PC-3 (cell line): ENCODE measurements at regions not wholly inside any gene's neighbourhood (a gene's known extent, or its start where the extent isn't known, plus 50 kb on each side); places are given as distances from the start of the nearest gene placed in this dataset.

Source experiments
- ATAC-seq: fragments of 200-7000 bp; cut with Tn5 transposase; 2 replicates; pipeline ENCODE4 v1.9.1; 2020; ENCODE audit warnings: mild to moderate bottlenecking, moderate library complexity
- BruUV-seq: library from RNA; stranded (reverse); fragments of 400-500 nt; replicated peaks from 2 replicates; lab custom pipeline; 2021; lab: Mats Ljungman, UMichigan
- CTCF ChIA-PET: fragments of 300-600 bp; sonication (Branson Sonifier 250); formaldehyde crosslinking; loops from one replicate; lab custom pipeline; 2022; ENCODE audit warnings: antibody characterized with exemption; lab: Charles Lee
- POLR2A ChIA-PET: fragments of 300-600 bp; sonication (Branson Sonifier 250); formaldehyde crosslinking; loops from one replicate; lab custom pipeline; 2022; ENCODE audit warnings: antibody characterized with exemption; ENCODE audit not compliant: unreplicated experiment; lab: Charles Lee
- DNase-seq: peaks from one replicate; pipeline ENCODE4 v3.0.0-alpha.2; 2015
- H2AFZ ChIP-seq: fragments of 300-600 bp; sonication (generic); 2 replicates; pipeline ENCODE4 v1.6.0; 2016; ENCODE audit warnings: antibody characterized with exemption, low read length
- H3F3A ChIP-seq: fragments of 300-600 bp; sonication (generic); one replicate; pipeline ENCODE4 v1.6.0; 2017; ENCODE audit warnings: antibody characterized with exemption, low read length, control low read depth, mild to moderate bottlenecking; ENCODE audit not compliant: unreplicated experiment
- H3K27ac ChIP-seq: fragments of 300-600 bp; sonication (generic); 2 replicates; pipeline ENCODE4 v1.5.1; 2016; ENCODE audit warnings: mild to moderate bottlenecking, low read length
- H3K27me3 ChIP-seq: fragments of 300-600 bp; sonication (generic); 2 replicates; pipeline ENCODE4 v1.6.1; 2016; ENCODE audit warnings: low read length, mixed read lengths
- H3K36me3 ChIP-seq: fragments of 300-600 bp; sonication (generic); 2 replicates; pipeline ENCODE4 v1.6.1; 2016; ENCODE audit warnings: low read depth, mixed run types, low read length, mixed read lengths
- H3K4me1 ChIP-seq: fragments of 300-600 bp; sonication (generic); 2 replicates; pipeline ENCODE4 v1.5.1; 2016; ENCODE audit warnings: low read length; ENCODE audit not compliant: insufficient read depth
- H3K4me2 ChIP-seq: fragments of 300-600 bp; sonication (generic); 2 replicates; pipeline ENCODE4 v1.6.0; 2016; ENCODE audit warnings: low read length
- H3K4me3 ChIP-seq: fragments of 300-600 bp; sonication (generic); 2 replicates; pipeline ENCODE4 v1.5.1; 2016; ENCODE audit warnings: mild to moderate bottlenecking, low read length, mixed read lengths
- H3K79me2 ChIP-seq: fragments of 300-600 bp; sonication (generic); 2 replicates; pipeline ENCODE4 v1.6.1; 2017; ENCODE audit warnings: low read length, mixed read lengths
- H3K9ac ChIP-seq: fragments of 300-600 bp; sonication (generic); 2 replicates; pipeline ENCODE4 v1.6.0; 2016; ENCODE audit warnings: mild to moderate bottlenecking, low read length
- H3K9me2 ChIP-seq: fragments of 300-600 bp; sonication (generic); replicated peaks from 2 replicates; pipeline ENCODE4 v1.6.1; 2016; ENCODE audit warnings: mixed run types, low read length, mixed read lengths
- H3K9me3 ChIP-seq: fragments of 300-600 bp; sonication (generic); 2 replicates; pipeline ENCODE4 v1.6.1; 2016; ENCODE audit warnings: low read length, mixed read lengths
- H4K20me1 ChIP-seq: fragments of 300-600 bp; sonication (generic); 2 replicates; pipeline ENCODE4 v1.6.1; 2016; ENCODE audit warnings: low read length, mixed read lengths
- EZH2 ChIP-seq: fragments of 300-600 bp; sonication (generic); IDR thresholded peaks from one replicate; pipeline ENCODE4 v1.6.1; 2017; ENCODE audit warnings: antibody characterized with exemption, mild to moderate bottlenecking, low read length; ENCODE audit not compliant: unreplicated experiment
- EZH2phosphoT487 ChIP-seq: fragments of 300-600 bp; sonication (generic); IDR thresholded peaks from 2 replicates; pipeline ENCODE4 v1.6.1; 2018; ENCODE audit warnings: mild to moderate bottlenecking, antibody characterized with exemption, low read length, borderline replicate concordance
- intact Hi-C: fragments of 100-400 bp; cut with micrococcal nuclease; formaldehyde crosslinking; loops from 2 replicates; pipeline ENCODE4 v1.9.0; 2023
- TF ChIP-seq, protein P1 (sequence below): fragments of 300-600 bp; sonication (generic); conservative IDR thresholded peaks from 2 replicates; pipeline ENCODE4 v1.5.1; 2017; ENCODE audit warnings: antibody characterized with exemption, low read depth, mild to moderate bottlenecking, low read length

DNA sequence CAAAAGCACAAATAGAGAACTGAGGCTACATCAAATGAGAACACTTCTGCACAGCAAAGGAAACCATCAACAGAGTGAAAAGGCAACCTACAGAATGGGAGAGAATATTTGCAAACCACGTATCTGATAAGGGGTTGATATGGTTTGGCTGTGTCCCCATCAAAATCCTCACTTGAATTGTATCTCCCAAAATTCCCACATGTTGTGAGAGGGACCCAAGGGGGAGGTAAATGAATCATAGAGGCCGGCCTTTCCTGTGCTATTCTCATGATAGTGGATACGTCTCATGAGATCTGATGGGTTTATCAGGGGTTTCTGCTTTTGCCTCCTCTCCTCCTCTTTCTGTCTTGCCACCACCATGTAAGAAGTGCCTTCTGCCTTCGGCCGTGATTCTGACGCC lies 120.6 kb upstream of the FRMD4A start:
- CTCF ChIA-PET: no interaction called here
- H3F3A ChIP-seq: no peaks in the 10 kb centered on the region
- H2AFZ ChIP-seq: no peak overlapping the region
- TF ChIP-seq, protein P1, sequence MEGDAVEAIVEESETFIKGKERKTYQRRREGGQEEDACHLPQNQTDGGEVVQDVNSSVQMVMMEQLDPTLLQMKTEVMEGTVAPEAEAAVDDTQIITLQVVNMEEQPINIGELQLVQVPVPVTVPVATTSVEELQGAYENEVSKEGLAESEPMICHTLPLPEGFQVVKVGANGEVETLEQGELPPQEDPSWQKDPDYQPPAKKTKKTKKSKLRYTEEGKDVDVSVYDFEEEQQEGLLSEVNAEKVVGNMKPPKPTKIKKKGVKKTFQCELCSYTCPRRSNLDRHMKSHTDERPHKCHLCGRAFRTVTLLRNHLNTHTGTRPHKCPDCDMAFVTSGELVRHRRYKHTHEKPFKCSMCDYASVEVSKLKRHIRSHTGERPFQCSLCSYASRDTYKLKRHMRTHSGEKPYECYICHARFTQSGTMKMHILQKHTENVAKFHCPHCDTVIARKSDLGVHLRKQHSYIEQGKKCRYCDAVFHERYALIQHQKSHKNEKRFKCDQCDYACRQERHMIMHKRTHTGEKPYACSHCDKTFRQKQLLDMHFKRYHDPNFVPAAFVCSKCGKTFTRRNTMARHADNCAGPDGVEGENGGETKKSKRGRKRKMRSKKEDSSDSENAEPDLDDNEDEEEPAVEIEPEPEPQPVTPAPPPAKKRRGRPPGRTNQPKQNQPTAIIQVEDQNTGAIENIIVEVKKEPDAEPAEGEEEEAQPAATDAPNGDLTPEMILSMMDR: no peak
- TF ChIP-seq EZH2 (no peak), EZH2phosphoT487 (no peak)
- H3K9ac ChIP-seq: no peak overlapping the region
- BruUV-seq: no TSS peak
- no peaks in the 10 kb centered on the region for H4K20me1 ChIP-seq
- H3K4me3 ChIP-seq: no peak overlapping the region
- no peaks in the 10 kb centered on the region for H3K4me1 ChIP-seq
- no peaks in the 10 kb centered on the region for H3K79me2 ChIP-seq
- H3K27me3 ChIP-seq: no peaks in the 10 kb centered on the region
- no peak for DNase-seq
- no peak overlapping the region for H3K27ac ChIP-seq
- H3K4me2 ChIP-seq: no peak overlapping the region
- no peaks in the 10 kb centered on the region for H3K9me2 ChIP-seq
- ATAC-seq: no peak
- POLR2A ChIA-PET: no interaction called here
- no peaks in the 10 kb centered on the region for H3K36me3 ChIP-seq
- intact Hi-C loops: no loop called here
- no peaks in the 10 kb centered on the region for H3K9me3 ChIP-seq

DNA sequence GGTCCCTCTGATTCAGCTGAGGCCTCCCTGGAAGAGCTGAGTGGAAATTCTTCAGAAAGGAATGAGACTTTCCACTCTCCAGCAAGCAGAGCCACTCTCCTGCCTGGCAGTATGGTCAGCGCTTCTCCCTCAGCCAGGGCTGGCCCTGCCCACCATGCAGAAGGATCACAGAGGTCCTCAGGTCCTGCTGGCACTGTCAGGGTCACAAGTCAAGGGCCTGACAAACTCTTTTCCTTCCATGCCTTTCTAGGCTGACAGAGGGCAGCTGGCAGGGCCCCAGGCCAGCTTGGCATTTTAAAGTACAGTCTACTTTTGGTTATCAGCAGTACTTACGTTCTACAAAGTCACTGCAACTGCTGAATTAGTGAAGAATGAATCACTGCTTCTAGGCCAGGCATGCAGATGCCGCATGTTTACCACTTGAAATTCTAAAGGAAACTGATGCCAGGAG lies 119.3 kb upstream of the FRMD4A start:
- Histone ChIP-seq H2AFZ (no peak overlapping the region), H3K4me2 (no peak overlapping the region), H3K27ac (no peak overlapping the region), H3K9me3 (no peaks in the 10 kb centered on the region), H3F3A (no peaks in the 10 kb centered on the region), H3K9me2 (no peaks in the 10 kb centered on the region), H3K9ac (no peak overlapping the region), H3K4me3 (no peak overlapping the region), H3K79me2 (no peaks in the 10 kb centered on the region), H3K36me3 (no peaks in the 10 kb centered on the region), H4K20me1 (no peaks in the 10 kb centered on the region), H3K27me3 (no peaks in the 10 kb centered on the region), H3K4me1 (no peaks in the 10 kb centered on the region)
- POLR2A ChIA-PET: no interaction called here
- BruUV-seq: no TSS peak
- CTCF ChIA-PET: no interaction called here
- intact Hi-C loops: no loop called here
- no peak for TF ChIP-seq EZH2
- TF ChIP-seq, protein P1: no peak
- no peak for TF ChIP-seq EZH2phosphoT487
- DNase-seq: no peak
- ATAC-seq: no peak

DNA sequence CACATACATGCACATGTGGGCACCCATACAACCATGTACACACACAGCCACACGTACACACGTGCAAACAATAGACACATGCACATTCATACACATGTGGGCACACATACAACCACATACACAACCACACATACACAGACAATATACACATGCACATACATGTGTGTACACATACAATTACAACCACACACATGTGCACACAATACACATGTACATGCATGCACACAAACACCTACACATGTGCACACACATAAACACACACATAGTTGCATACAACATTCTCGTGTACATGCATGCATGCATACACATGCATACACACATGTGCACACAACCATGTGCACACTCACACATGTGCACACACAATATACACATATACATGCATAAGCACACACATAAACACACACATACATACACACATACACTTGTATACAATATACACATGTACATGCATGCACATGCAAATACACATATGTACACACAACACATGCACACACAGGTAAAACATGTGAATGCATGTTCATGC lies 118.6 kb upstream of the FRMD4A start:
- Histone ChIP-seq H3K27me3 (no peaks in the 10 kb centered on the region), H3K79me2 (no peaks in the 10 kb centered on the region), H3K4me1 (no peaks in the 10 kb centered on the region), H3K36me3 (no peaks in the 10 kb centered on the region), H3K9me2 (no peaks in the 10 kb centered on the region), H3K27ac (no peak overlapping the region), H3K9ac (no peak overlapping the region), H3K4me3 (no peak overlapping the region), H3K4me2 (no peak overlapping the region), H3K9me3 (no peaks in the 10 kb centered on the region), H3F3A (no peaks in the 10 kb centered on the region), H2AFZ (no peak overlapping the region), H4K20me1 (no peaks in the 10 kb centered on the region)
- ATAC-seq: no peak
- DNase-seq: no peak
- POLR2A ChIA-PET: no interaction called here
- TF ChIP-seq, protein P1: no peak
- TF ChIP-seq EZH2phosphoT487 (no peak), EZH2 (no peak)
- no TSS peak for BruUV-seq
- intact Hi-C loops: no loop called here
- CTCF ChIA-PET: no interaction called here
